ACHN (cell line): ENCODE measurements at regions not wholly inside any gene's neighbourhood (a gene's known extent, or its start where the extent isn't known, plus 50 kb on each side); places are given as distances from the start of the nearest gene placed in this dataset.
A peak's percentile ranks its signal among the peaks of the same experiment; 100 is the strongest.

Experiments
- DNase-seq: peaks from one replicate; pipeline ENCODE4 v3.0.0-alpha.2; 2015
- in situ Hi-C: cut with HindIII; loops from 2 replicates; pipeline ENCODE4 v1.10.0; 2017; ENCODE audit warnings: low sequenced_read_pairs, low pct_ligation_motif_present, low pct_unique_long_range_greater_than_20kb

DNA sequence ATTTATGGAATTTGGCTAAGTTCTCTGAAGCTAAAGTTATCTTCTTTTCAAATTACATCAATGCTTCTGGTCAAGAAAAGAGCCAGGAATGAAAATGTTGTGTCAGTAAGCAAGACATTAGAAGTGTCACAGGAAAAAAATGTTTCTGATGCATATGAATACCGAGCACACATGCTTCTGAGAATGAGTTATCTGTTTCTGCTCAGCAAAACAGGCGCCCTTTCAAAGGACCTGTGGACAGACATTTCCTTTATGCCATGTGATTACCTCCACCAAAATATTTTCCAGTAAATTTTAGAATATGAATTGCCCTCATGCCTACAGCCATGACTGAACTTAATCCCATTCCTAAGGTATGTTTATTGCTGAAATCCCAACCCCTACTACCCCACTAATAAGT lies 55.4 kb upstream of the RNF180 start:
- in situ Hi-C loops = no loop called here

GRCh38 chr5:64108674-64109073 lies 57.0 kb upstream of the RNF180 start:
- in situ Hi-C loops = no loop called here
- DNase-seq = no peak

More for the DNA sequence above, 55.4 kb upstream of the RNF180 start:
- DNase-seq = no peak

GRCh38 chr5:64100203-64100602 lies 65.4 kb upstream of the RNF180 start:
- no peak for DNase-seq

DNA sequence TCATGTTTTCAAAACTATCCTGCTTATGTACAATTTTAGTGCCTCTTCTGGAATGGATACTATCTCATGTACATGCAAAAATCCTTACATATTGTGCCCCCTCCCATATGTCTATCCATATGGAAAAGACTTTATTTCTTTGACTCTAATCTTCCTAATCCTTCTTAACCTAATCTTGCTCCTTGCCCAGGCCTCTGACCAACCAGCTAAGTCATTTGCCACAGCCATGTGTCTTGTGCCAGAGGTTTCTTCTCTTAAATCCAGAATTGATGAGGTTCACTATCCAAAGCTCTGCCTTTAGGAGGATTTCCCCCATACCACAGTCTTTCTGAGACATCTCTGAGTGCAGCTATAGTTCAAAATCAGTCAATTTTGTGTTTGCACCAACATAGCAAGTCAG lies 68.9 kb upstream of the RNF180 start:
- DNase-seq = no peak
- in situ Hi-C loops = no loop called here

More at GRCh38 chr5:64100203-64100602, 65.4 kb upstream of the RNF180 start:
- in situ Hi-C loops = no loop called here

DNA sequence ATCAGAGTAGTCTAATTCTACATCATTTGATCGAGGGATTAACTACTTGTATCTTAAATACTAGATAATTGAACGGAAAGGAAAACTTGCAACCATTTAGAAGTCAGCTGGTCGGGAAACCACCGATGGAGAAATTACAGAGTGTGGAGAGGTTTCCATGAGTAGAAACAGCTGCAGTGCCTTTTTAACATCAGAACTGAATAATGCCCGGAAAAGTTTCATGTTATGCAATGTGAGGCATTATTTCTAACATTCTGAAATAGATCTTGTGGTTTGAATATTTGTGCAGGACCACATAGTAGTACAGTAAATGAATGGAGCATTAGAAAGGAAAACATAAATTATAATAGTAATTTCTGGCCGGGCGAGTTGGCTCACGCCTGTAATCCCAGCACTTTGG lies 88.1 kb upstream of the RNF180 start:
- DNase-seq = no peak
- in situ Hi-C loops = no loop called here

DNA sequence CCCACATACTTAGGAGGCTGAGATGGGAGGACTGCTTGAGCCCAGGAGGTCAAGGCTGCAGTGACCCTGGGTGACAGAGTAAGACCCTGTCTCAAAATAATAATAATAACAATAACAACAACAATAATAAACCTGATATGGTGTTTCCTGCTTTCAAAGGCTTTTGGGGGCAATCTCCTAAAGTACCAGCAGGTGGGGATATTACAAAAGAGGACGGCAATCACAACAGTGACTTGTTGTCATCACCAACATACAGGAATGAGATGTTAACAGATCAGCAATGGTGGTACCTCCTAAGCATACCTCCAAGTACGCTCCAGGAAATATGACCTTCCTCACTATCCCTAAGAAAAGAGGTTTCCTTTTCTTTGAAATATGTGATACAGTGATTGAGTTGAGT lies 91.1 kb upstream of the RNF180 start:
- DNase-seq = peak; percentile 34
- in situ Hi-C loops = no loop called here

GRCh38 chr5:64069486-64069885 lies 96.2 kb upstream of the RNF180 start:
- in situ Hi-C loops = no loop called here
- DNase-seq = no peak

- in situ Hi-C loops = no loop called here
- no peak for DNase-seq
Measured at GRCh38 chr5:64050296-64050695, 88.1 kb upstream of the HTR1A start.

GRCh38 chr5:64040490-64040889 lies 78.2 kb upstream of the HTR1A start:
- in situ Hi-C loops = no loop called here
- DNase-seq = no peak

DNA sequence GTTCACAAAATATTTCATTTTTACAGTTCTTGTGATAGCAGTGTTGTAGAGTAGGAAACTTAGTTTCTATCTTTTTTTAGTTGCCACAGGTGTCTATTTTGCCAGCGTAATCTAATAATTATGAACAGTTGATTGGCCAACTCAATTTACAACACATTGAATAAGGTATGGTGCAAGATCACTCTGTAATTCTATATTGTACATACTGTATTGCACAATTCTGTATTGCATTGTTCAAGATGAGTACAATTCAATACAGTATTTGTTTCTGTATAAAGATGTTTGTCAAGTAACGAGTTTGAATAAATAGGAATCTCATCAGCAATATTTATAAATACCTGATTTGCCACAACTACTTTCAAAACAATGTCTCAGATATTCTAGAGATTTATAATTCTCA lies 64.2 kb upstream of the HTR1A start:
- in situ Hi-C loops = no loop called here
- no peak for DNase-seq

DNA sequence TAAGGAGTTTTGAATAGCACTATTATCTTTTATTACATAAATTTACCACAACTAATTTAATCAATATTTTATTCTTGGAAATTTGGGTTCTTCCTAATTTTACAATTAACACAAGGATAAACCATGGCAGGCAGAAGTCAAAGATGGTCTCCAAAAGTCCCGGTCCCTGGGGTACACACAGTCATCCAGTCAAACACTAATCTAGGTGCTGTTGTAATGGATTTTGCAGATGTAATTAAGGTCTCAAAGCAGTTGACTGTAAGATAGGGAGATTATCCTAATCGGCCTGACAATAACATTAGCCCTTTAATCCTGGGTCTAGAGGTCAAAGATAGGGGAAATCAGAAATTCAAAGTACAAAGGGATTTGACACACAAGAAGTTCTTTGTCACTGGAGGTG lies 57.5 kb upstream of the HTR1A start:
- DNase-seq = no peak
- in situ Hi-C loops = no loop called here

DNA sequence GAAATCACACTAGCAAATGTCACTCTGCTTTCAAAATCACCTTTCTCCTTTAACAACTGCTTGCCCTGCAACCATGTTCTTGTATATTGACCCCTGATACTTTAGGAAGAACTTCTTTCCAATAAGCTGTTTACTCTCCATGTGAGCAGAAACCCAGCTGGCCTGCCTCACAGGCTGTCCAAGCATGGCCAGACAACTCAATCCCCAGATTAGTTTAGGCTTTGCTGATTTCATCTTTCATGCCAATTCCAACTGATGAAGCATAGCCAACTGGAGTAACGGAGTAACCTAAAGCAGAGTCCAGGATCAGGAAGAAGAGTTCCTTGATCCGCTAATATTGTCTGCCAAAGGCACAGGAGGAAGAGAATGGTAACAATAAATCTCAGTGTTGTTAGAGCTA lies 56.7 kb upstream of the HTR1A start:
- DNase-seq = no peak
- in situ Hi-C loops = no loop called here

DNA sequence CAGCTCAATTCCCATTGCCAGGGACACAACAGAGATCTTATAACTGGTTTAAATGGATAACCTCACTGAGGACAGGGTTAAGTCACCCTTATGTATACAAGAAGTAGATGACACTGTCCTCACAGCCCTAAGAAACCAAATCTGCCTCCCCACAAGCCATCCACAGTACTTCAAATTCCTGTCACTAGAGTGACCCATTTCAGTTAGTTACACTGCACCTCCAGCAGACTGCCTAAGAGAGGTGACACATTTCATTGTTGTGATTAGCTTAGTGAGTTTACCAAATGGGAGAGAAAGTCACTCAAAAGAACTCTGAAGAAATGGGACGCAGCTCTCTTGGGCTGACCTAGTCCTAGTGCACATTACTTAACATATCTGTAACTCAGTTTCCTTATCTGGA lies 53.6 kb upstream of the HTR1A start:
- no peak for DNase-seq
- in situ Hi-C loops = no loop called here
